ENCODE measurements at regions not wholly inside any gene's neighbourhood (a gene's known extent, or its start where the extent isn't known, plus 50 kb on each side); places are given as distances from the start of the nearest gene placed in this dataset.

DNA sequence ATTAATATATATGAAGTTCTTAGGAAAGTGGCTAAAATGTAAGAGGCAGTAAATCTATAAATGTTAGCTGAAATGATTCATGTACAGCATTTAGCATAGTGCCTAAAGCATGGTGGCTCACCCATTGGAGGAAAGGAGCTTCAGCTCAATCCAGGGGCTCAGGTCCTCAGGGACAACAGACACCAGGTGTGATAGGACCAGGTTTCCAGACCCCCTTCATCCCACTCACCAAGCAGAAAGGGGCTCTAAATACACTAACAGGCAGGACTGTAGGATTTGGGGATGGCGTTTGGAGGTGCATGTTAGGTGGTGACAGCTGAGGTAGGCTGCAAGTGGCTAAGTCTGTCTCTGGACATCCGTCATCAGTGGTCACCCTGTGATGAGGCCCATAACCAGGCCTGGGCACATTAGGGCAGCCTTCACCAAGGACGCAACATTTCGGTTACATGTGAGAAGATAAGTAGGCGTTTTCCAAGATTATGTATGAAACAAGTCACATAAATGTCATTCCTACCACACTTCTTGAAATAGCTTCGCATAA lies 233.1 kb downstream of the C1orf94 start:
- no peak overlapping the region for H3K4me3 ChIP-seq (ENCODE audit: low read depth, low read length)
- no peak for DNase-seq (ENCODE audit: low read depth)
- TF ChIP-seq, protein P1, sequence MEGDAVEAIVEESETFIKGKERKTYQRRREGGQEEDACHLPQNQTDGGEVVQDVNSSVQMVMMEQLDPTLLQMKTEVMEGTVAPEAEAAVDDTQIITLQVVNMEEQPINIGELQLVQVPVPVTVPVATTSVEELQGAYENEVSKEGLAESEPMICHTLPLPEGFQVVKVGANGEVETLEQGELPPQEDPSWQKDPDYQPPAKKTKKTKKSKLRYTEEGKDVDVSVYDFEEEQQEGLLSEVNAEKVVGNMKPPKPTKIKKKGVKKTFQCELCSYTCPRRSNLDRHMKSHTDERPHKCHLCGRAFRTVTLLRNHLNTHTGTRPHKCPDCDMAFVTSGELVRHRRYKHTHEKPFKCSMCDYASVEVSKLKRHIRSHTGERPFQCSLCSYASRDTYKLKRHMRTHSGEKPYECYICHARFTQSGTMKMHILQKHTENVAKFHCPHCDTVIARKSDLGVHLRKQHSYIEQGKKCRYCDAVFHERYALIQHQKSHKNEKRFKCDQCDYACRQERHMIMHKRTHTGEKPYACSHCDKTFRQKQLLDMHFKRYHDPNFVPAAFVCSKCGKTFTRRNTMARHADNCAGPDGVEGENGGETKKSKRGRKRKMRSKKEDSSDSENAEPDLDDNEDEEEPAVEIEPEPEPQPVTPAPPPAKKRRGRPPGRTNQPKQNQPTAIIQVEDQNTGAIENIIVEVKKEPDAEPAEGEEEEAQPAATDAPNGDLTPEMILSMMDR (IDR thresholded peaks at IDR 0.05; ENCODE audit: insufficient read depth, low read length): no peak

DNA sequence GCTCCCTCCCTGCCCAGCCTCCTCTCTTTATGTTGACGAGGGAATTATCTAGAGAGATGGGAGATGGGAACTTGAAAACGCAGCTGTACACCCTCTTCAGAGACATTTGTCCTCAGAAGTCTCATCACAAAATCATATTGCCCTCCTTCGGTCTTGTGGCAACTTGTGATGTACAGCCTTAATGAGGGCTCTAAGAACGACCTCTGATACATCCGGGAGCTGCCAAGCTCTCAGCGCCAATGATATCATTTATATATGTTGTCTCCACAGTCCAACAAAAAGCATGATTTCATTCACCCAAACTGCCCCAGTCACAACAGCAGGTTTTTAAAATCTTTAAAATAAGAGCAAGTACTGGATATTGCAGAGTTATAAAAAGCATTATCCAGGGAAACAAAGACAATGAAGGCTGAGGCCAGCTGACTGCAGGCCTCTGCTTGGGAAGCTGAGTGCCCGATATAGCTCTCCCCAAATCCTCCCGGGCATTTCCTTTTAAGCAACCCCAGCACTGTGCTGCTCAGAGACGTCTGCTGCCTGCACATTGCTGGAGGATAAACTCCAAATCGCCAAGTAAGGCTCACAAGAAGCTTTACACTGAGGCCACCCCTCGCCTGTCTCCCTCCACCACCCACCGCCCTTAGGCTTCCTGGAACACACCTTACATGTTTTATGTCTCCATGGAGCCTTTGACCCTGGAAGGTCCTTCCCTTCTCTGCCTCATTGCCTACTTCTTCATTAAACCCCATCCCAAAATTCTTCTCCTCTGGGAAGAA lies 236.1 kb downstream of the C1orf94 start:
- H3K4me3 ChIP-seq (ENCODE audit: low read depth, low read length): no peak overlapping the region
- TF ChIP-seq, protein P1 (IDR thresholded peaks at IDR 0.05; ENCODE audit: insufficient read depth, low read length): no peak
- no peak for DNase-seq (ENCODE audit: low read depth)

DNA sequence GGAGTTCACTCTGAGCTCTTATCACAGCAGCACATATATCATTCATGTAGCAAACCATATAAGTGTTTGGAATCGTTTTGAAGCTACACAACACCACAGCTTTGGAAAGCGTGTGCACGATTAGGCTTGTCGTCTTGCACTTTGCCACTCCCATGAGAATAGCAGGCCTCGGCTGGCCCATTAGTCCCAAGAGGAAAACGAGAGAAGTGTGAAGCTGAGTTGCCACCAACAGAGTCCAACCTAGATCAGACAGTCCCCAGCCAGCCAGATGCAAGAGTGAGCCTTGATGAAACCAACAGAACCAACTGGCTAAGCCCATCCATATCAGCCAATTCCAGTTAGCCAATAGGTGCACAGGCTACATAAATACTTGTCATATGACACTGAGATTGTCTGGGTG lies 238.4 kb downstream of the C1orf94 start:
- no peak overlapping the region for H3K4me3 ChIP-seq (ENCODE audit: low read depth, low read length)
- no peak for DNase-seq (ENCODE audit: low read depth)
- TF ChIP-seq, protein P1 (IDR thresholded peaks at IDR 0.05; ENCODE audit: insufficient read depth, low read length): no peak

DNA sequence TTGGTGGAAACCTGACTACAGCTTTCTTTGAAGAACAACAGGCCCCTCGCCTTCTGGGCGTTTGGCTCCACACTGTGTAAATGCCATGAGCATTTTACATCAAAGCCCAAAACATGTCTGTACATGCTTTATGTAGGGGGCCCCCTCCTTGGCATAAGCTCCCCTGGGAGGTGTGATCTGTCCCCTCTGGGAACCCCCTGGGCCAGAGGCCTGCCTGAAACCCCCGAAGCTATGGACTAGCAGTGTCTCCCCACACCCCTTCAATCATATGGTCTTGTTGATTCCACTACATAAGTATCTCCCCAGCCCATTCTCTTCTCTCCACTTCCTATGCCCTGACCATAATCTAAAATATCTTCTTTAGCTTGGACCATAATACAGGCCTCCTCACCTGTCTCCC lies 241.5 kb downstream of the C1orf94 start:
- H3K4me3 ChIP-seq (ENCODE audit: low read depth, low read length): no peak overlapping the region
- DNase-seq (ENCODE audit: low read depth): no peak
- TF ChIP-seq, protein P1 (IDR thresholded peaks at IDR 0.05; ENCODE audit: insufficient read depth, low read length): no peak

DNA sequence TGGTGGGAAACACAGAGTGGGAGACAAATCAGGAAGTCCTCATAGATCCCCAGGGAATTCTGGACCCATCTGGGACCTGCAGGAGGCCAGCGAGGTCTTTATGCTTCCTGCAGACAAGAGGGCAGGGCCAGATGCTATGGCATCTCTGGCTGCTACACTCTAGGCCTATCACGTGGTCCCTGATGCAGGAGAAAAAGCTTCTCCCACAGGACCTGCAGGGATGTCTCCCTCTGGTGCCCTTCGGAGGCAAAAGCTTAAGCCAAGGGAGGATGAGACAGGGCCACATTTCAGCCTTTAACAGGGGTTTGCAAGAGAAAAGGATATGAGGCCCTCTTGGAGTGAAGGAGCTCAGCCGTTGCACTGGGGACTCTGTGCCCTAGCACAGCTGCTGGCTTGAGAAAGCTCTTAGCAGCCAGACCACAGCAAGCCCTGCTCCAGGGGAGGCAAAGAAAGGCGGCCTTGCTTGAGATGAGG lies 243.0 kb downstream of the C1orf94 start:
- no peak overlapping the region for H3K4me3 ChIP-seq (ENCODE audit: low read depth, low read length)
- TF ChIP-seq, protein P1 (IDR thresholded peaks at IDR 0.05; ENCODE audit: insufficient read depth, low read length): peak; percentile 15
- peak; percentile 9 for DNase-seq (ENCODE audit: low read depth)

DNA sequence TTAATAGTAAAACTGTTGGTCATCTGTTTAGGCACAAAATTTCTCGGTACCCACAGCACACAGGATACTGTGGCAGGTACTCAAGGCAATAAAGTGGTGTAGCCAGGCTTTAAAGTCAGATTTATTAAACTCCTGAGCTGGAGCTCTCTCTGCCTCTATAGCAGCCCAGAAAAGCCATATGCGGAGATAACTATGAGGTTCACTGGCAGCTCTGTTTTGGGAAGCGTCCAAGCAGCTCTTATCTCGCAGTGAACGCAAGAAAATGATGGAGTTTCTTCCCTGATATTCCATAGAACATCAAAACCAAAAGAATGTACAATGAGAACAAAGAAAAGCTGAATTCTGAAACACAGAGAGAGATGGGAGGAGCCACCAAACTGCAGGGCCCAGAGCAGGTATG lies 248.3 kb downstream of the C1orf94 start:
- no peak overlapping the region for H3K4me3 ChIP-seq (ENCODE audit: low read depth, low read length)
- TF ChIP-seq, protein P1 (IDR thresholded peaks at IDR 0.05; ENCODE audit: insufficient read depth, low read length): no peak
- no peak for DNase-seq (ENCODE audit: low read depth)
